Hepatocyte (in vitro differentiated cells): ENCODE measurements at regions not wholly inside any gene's neighbourhood (a gene's known extent, or its start where the extent isn't known, plus 50 kb on each side); places are given as distances from the start of the nearest gene placed in this dataset.

Experiments used
- CTCF ChIP-seq: fragments of 200-600 bp; sonication (generic); IDR thresholded peaks from 2 replicates; pipeline ENCODE4 v1.5.1; 2016; ENCODE audit warnings: antibody characterized with exemption, mild to moderate bottlenecking; ENCODE audit not compliant: poor library complexity
- EZH2 ChIP-seq: fragments of 200-600 bp; sonication (generic); IDR thresholded peaks from 2 replicates; pipeline ENCODE4 v1.6.1; 2016; ENCODE audit warnings: antibody characterized with exemption, mild to moderate bottlenecking, borderline replicate concordance

- TF ChIP-seq CTCF (no peak), EZH2 (no peak)
Observed at GRCh38 chr9:28287455-28287854, 714.2 kb upstream of the C9orf72 start.
